ENCODE measurements at regions not wholly inside any gene's neighbourhood (a gene's known extent, or its start where the extent isn't known, plus 50 kb on each side); places are given as distances from the start of the nearest gene placed in this dataset.

- TF ChIP-seq CTCF (IDR thresholded peaks at IDR 0.05; ENCODE audit: extremely low read depth, low read depth, low read length): no peak
These were observed 309.3 kb downstream of the DOCK8 start for GRCh38 chr9:524008-524407.

GRCh38 chr9:526904-527591, 312.4 kb downstream of the DOCK8 start:
- Histone ChIP-seq H3K9me3 (ENCODE audit: low read depth, low read length) (no peaks in the 10 kb centered on the region), H3K4me3 (ENCODE audit: insufficient read depth, low read length) (no peak overlapping the region), H3K27me3 (ENCODE audit: insufficient read depth, low read length) (no peaks in the 10 kb centered on the region), H4K20me1 (ENCODE audit: insufficient read depth, low read length) (no peaks in the 10 kb centered on the region), H3K36me3 (ENCODE audit: insufficient read depth, low read length) (no peaks in the 10 kb centered on the region), H3K4me1 (ENCODE audit: insufficient read depth, low read length) (no peaks in the 10 kb centered on the region), H3K4me2 (ENCODE audit: insufficient read depth, low read length) (no peak overlapping the region), H3K27ac (ENCODE audit: low read depth, low read length) (no peak overlapping the region), H2AFZ (ENCODE audit: low read length) (no peak overlapping the region), H3K79me2 (ENCODE audit: insufficient read depth, low read length) (no peaks in the 10 kb centered on the region)
- TF ChIP-seq CTCF (IDR thresholded peaks at IDR 0.05; ENCODE audit: extremely low read depth, low read depth, low read length): no peak
- DNase-seq (ENCODE audit: insufficient read length, low spot score, missing footprints): no peak

More at GRCh38 chr9:524008-524407, 309.3 kb downstream of the DOCK8 start:
- no peaks in the 10 kb centered on the region for H3K9me3 ChIP-seq (ENCODE audit: low read depth, low read length)
- H2AFZ ChIP-seq (ENCODE audit: low read length): no peak overlapping the region
- H3K4me1 ChIP-seq (ENCODE audit: insufficient read depth, low read length): no peaks in the 10 kb centered on the region
- H3K36me3 ChIP-seq (ENCODE audit: insufficient read depth, low read length): no peaks in the 10 kb centered on the region
- no peaks in the 10 kb centered on the region for H4K20me1 ChIP-seq (ENCODE audit: insufficient read depth, low read length)
- H3K27ac ChIP-seq (ENCODE audit: low read depth, low read length): no peak overlapping the region
- H3K27me3 ChIP-seq (ENCODE audit: insufficient read depth, low read length): no peaks in the 10 kb centered on the region
- no peak overlapping the region for H3K4me3 ChIP-seq (ENCODE audit: insufficient read depth, low read length)
- DNase-seq (ENCODE audit: insufficient read length, low spot score, missing footprints): no peak
- H3K79me2 ChIP-seq (ENCODE audit: insufficient read depth, low read length): no peaks in the 10 kb centered on the region
- no peak overlapping the region for H3K4me2 ChIP-seq (ENCODE audit: insufficient read depth, low read length)

DNA sequence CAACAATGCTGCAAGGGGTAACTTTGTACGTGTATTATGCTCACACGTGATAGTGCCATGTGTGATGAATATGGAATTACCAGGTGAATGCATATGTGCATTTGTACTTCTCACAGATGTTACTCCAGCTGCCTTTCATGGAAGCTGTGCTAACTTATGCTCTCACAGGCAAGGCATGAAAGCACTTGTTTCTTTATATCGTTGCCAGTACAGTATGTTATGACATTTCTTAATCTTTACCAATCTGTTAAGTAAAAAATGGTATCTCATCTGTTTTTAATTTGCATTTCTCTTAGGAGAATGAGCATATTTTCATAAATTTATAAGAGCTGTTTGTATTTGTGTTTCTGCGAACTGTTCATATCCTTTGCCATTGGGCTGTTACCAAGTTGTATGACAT, 311.8 kb upstream of the DMRT1 start:
- no peaks in the 10 kb centered on the region for H3K9me3 ChIP-seq (ENCODE audit: low read depth, low read length)
- no peak overlapping the region for H3K4me3 ChIP-seq (ENCODE audit: insufficient read depth, low read length)
- H2AFZ ChIP-seq (ENCODE audit: low read length): no peak overlapping the region
- H3K27ac ChIP-seq (ENCODE audit: low read depth, low read length): no peak overlapping the region
- H3K79me2 ChIP-seq (ENCODE audit: insufficient read depth, low read length): no peaks in the 10 kb centered on the region
- no peaks in the 10 kb centered on the region for H3K36me3 ChIP-seq (ENCODE audit: insufficient read depth, low read length)
- no peak for DNase-seq (ENCODE audit: insufficient read length, low spot score, missing footprints)
- no peak overlapping the region for H3K4me2 ChIP-seq (ENCODE audit: insufficient read depth, low read length)
- no peaks in the 10 kb centered on the region for H4K20me1 ChIP-seq (ENCODE audit: insufficient read depth, low read length)
- H3K27me3 ChIP-seq (ENCODE audit: insufficient read depth, low read length): no peaks in the 10 kb centered on the region
- no peaks in the 10 kb centered on the region for H3K4me1 ChIP-seq (ENCODE audit: insufficient read depth, low read length)
- TF ChIP-seq CTCF (IDR thresholded peaks at IDR 0.05; ENCODE audit: extremely low read depth, low read depth, low read length): no peak

GRCh38 chr9:530681-531080, 310.8 kb upstream of the DMRT1 start:
- no peaks in the 10 kb centered on the region for H3K4me1 ChIP-seq (ENCODE audit: insufficient read depth, low read length)
- TF ChIP-seq CTCF (IDR thresholded peaks at IDR 0.05; ENCODE audit: extremely low read depth, low read depth, low read length): no peak
- no peaks in the 10 kb centered on the region for H4K20me1 ChIP-seq (ENCODE audit: insufficient read depth, low read length)
- no peak overlapping the region for H3K27ac ChIP-seq (ENCODE audit: low read depth, low read length)
- H3K9me3 ChIP-seq (ENCODE audit: low read depth, low read length): no peaks in the 10 kb centered on the region
- H3K79me2 ChIP-seq (ENCODE audit: insufficient read depth, low read length): no peaks in the 10 kb centered on the region
- H3K36me3 ChIP-seq (ENCODE audit: insufficient read depth, low read length): no peaks in the 10 kb centered on the region
- H3K4me2 ChIP-seq (ENCODE audit: insufficient read depth, low read length): no peak overlapping the region
- no peak for DNase-seq (ENCODE audit: insufficient read length, low spot score, missing footprints)
- H3K4me3 ChIP-seq (ENCODE audit: insufficient read depth, low read length): no peak overlapping the region
- H3K27me3 ChIP-seq (ENCODE audit: insufficient read depth, low read length): no peaks in the 10 kb centered on the region
- H2AFZ ChIP-seq (ENCODE audit: low read length): no peak overlapping the region
